Neural crest cell (in vitro differentiated cells): ENCODE measurements at regions not wholly inside any gene's neighbourhood (a gene's known extent, or its start where the extent isn't known, plus 50 kb on each side); places are given as distances from the start of the nearest gene placed in this dataset.

Source experiments
- DNase-seq: peaks from one replicate; pipeline ENCODE4 v3.0.0; 2021; ENCODE audit warnings: low read depth, mixed read lengths, low spot score
- H3K27ac Mint-ChIP-seq: one replicate; pipeline ENCODE4 v1.8.0; 2021; ENCODE audit warnings: mild to moderate bottlenecking, mixed read lengths; ENCODE audit not compliant: unreplicated experiment
- H3K27me3 Mint-ChIP-seq: 2 replicates; pipeline ENCODE4 v1.8.0; 2021; ENCODE audit warnings: low read depth, mild to moderate bottlenecking, mixed read lengths
- H3K36me3 Mint-ChIP-seq: 2 replicates; pipeline ENCODE4 v1.8.0; 2021; ENCODE audit warnings: low read depth, mild to moderate bottlenecking, mixed read lengths
- H3K4me1 Mint-ChIP-seq: 2 replicates; pipeline ENCODE4 v1.8.0; 2021; ENCODE audit warnings: mixed read lengths
- H3K4me3 Mint-ChIP-seq: one replicate; pipeline ENCODE4 v1.8.0; 2021; ENCODE audit warnings: mild to moderate bottlenecking, mixed read lengths
- H3K9me3 Mint-ChIP-seq: 2 replicates; pipeline ENCODE4 v1.8.0; 2021; ENCODE audit warnings: mixed read lengths
- CTCF ChIP-seq: fragments of 200-600 bp; sonication (generic); conservative IDR thresholded peaks from 2 replicates; pipeline ENCODE4 v1.5.0; 2021; ENCODE audit warnings: antibody characterized with exemption, mild to moderate bottlenecking

GRCh38 chr1:188061881-188062280 lies 1233.1 kb downstream of the PLA2G4A start:
- Mint-ChIP-seq H3K36me3 (no peaks in the 10 kb centered on the region), H3K4me1 (no peaks in the 10 kb centered on the region), H3K27ac (no peak overlapping the region), H3K4me3 (no peak overlapping the region), H3K9me3 (peaks cover 10% of the 10 kb centered on the region), H3K27me3 (no peaks in the 10 kb centered on the region)
- DNase-seq = no peak
- TF ChIP-seq CTCF = no peak

- TF ChIP-seq CTCF = no peak
- no peaks in the 10 kb centered on the region for H3K36me3 Mint-ChIP-seq
Measured at GRCh38 chr1:188062456-188062855, 1233.7 kb downstream of the PLA2G4A start.

GRCh38 chr1:188065917-188066316 lies 1237.2 kb downstream of the PLA2G4A start:
- no peak for TF ChIP-seq CTCF
- no peaks in the 10 kb centered on the region for H3K36me3 Mint-ChIP-seq
- DNase-seq = no peak
- H3K4me1 Mint-ChIP-seq = no peaks in the 10 kb centered on the region
- H3K27ac Mint-ChIP-seq = no peak overlapping the region
- H3K4me3 Mint-ChIP-seq = no peak overlapping the region
- H3K27me3 Mint-ChIP-seq = no peaks in the 10 kb centered on the region
- H3K9me3 Mint-ChIP-seq = peaks cover 15% of the 10 kb centered on the region

More at GRCh38 chr1:188062456-188062855, 1233.7 kb downstream of the PLA2G4A start:
- H3K4me1 Mint-ChIP-seq = no peaks in the 10 kb centered on the region
- H3K4me3 Mint-ChIP-seq = no peak overlapping the region
- peaks cover 8% of the 10 kb centered on the region for H3K9me3 Mint-ChIP-seq
- H3K27me3 Mint-ChIP-seq = no peaks in the 10 kb centered on the region
- no peak for DNase-seq
- H3K27ac Mint-ChIP-seq = no peak overlapping the region

GRCh38 chr1:188070848-188071247 lies 1242.1 kb downstream of the PLA2G4A start:
- Mint-ChIP-seq H3K9me3 (peaks cover 17% of the 10 kb centered on the region), H3K27me3 (no peaks in the 10 kb centered on the region), H3K4me3 (no peak overlapping the region), H3K4me1 (no peaks in the 10 kb centered on the region), H3K27ac (no peak overlapping the region), H3K36me3 (no peaks in the 10 kb centered on the region)
- no peak for TF ChIP-seq CTCF
- DNase-seq = no peak

GRCh38 chr1:188089015-188089414 lies 1260.3 kb downstream of the PLA2G4A start:
- H3K36me3 Mint-ChIP-seq = no peaks in the 10 kb centered on the region
- H3K27ac Mint-ChIP-seq = no peak overlapping the region
- no peak overlapping the region for H3K4me3 Mint-ChIP-seq
- TF ChIP-seq CTCF = no peak
- H3K4me1 Mint-ChIP-seq = peaks cover 11% of the 10 kb centered on the region
- no peak for DNase-seq
- H3K27me3 Mint-ChIP-seq = no peaks in the 10 kb centered on the region
- peaks cover 7% of the 10 kb centered on the region for H3K9me3 Mint-ChIP-seq

GRCh38 chr1:188089461-188089860 lies 1260.7 kb downstream of the PLA2G4A start:
- Mint-ChIP-seq H3K36me3 (no peaks in the 10 kb centered on the region), H3K4me1 (peaks cover 11% of the 10 kb centered on the region), H3K27ac (peak overlapping the region; percentile 14), H3K4me3 (no peak overlapping the region), H3K9me3 (peaks cover 7% of the 10 kb centered on the region), H3K27me3 (no peaks in the 10 kb centered on the region)
- TF ChIP-seq CTCF = no peak
- no peak for DNase-seq
